BJ (cell line): ENCODE measurements at regions not wholly inside any gene's neighbourhood (a gene's known extent, or its start where the extent isn't known, plus 50 kb on each side); places are given as distances from the start of the nearest gene placed in this dataset.
"Not testable (repeated sequence)": the region's sequence is repeated elsewhere in the genome, so short reads cannot be mapped to it uniquely, and the experiment has no call there.

ENCODE experiments used
- CTCF ChIA-PET: fragments of 350-600 bp; formaldehyde crosslinking; extraction: SDS; loops from one replicate; lab custom pipeline; 2021; ENCODE audit warnings: antibody characterized with exemption, inconsistent platforms; lab: Yijun Ruan, JAX
- POLR2A ChIA-PET: fragments of 300-600 bp; sonication (Branson Sonifier 250); formaldehyde crosslinking; extraction: SDS; loops from one replicate; lab custom pipeline; 2021; ENCODE audit warnings: antibody characterized with exemption; lab: Charles Lee
- DNase-seq: peaks from one replicate; pipeline ENCODE4 v3.0.0-alpha.2; 2011; ENCODE audit warnings: low read depth
- H3K27me3 ChIP-seq: 2 replicates; pipeline ENCODE4 v1.6.0; 2011; ENCODE audit warnings: low read length; ENCODE audit not compliant: control insufficient read depth, insufficient read depth
- H3K36me3 ChIP-seq: 2 replicates; pipeline ENCODE4 v1.5.1; 2011; ENCODE audit warnings: low read length; ENCODE audit not compliant: control insufficient read depth, insufficient read depth
- H3K4me3 ChIP-seq: 2 replicates; pipeline ENCODE4 v1.5.1; 2011; ENCODE audit warnings: low read depth, mild to moderate bottlenecking, control low read depth, low read length
- TF ChIP-seq, protein P1 (sequence below): IDR thresholded peaks from 2 replicates; pipeline ENCODE4 v1.5.1; 2011; ENCODE audit warnings: low read depth, mild to moderate bottlenecking, control low read depth, inconsistent platforms, low read length, moderate library complexity; ENCODE audit not compliant: insufficient read depth

GRCh38 chr10:21114683-21115082, 217.6 kb upstream of the NEBL start:
- DNase-seq = no peak
- CTCF ChIA-PET = no interaction called here
- TF ChIP-seq, protein P1, sequence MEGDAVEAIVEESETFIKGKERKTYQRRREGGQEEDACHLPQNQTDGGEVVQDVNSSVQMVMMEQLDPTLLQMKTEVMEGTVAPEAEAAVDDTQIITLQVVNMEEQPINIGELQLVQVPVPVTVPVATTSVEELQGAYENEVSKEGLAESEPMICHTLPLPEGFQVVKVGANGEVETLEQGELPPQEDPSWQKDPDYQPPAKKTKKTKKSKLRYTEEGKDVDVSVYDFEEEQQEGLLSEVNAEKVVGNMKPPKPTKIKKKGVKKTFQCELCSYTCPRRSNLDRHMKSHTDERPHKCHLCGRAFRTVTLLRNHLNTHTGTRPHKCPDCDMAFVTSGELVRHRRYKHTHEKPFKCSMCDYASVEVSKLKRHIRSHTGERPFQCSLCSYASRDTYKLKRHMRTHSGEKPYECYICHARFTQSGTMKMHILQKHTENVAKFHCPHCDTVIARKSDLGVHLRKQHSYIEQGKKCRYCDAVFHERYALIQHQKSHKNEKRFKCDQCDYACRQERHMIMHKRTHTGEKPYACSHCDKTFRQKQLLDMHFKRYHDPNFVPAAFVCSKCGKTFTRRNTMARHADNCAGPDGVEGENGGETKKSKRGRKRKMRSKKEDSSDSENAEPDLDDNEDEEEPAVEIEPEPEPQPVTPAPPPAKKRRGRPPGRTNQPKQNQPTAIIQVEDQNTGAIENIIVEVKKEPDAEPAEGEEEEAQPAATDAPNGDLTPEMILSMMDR = no peak
- Histone ChIP-seq H3K36me3 (no peaks in the 10 kb centered on the region), H3K4me3 (no peak overlapping the region), H3K27me3 (no peaks in the 10 kb centered on the region)
- POLR2A ChIA-PET = no interaction called here

DNA sequence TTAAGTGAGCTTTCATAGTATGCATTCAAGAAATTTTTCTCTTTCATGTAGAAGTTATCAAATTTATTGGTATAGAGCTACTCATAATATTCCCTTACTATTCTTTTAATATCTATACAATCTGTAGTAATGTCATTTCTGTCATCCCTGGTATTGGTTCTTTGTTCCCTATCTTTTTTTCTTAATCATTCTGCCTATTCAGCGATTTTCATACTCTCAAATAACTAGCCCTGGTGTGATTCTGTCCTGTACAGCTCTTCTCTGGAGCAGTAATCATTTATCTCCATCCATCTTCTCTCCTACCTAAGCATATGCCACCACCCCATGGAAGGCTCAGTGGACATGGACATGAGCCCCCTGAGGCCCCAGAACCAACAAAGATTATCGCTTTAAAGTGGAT, 213.2 kb upstream of the NEBL start:
- no peak for DNase-seq
- CTCF ChIA-PET = no interaction called here
- Histone ChIP-seq H3K36me3 (no peaks in the 10 kb centered on the region), H3K27me3 (no peaks in the 10 kb centered on the region), H3K4me3 (no peak overlapping the region)
- TF ChIP-seq, protein P1 = no peak
- POLR2A ChIA-PET = no interaction called here

- CTCF ChIA-PET = not testable (repeated sequence)
Measured at GRCh38 chr10:21106931-21107330, 209.8 kb upstream of the NEBL start.

DNA sequence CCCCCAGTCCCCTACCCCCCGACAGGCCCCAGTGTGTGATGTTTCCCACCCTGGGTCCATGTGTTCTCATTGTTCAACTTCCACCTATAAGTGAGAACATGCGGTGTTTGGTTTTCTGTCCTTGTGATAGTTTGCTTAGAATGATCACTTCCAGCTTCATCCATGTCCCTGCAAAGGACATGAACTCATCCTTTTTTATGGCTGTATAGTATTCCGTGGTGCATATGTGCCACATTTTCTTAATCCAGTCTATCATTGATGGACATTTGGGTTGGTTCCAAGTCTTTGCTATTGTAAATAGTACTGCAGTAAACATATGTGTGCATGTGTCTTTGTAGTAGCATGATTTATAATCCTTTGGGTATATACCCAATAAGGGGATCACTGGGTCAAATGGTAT, 208.2 kb upstream of the NEBL start:
- CTCF ChIA-PET, H3K27me3 ChIP-seq, POLR2A ChIA-PET, H3K4me3 ChIP-seq, H3K36me3 ChIP-seq, DNase-seq: not testable (repeated sequence)

More at GRCh38 chr10:21106931-21107330, 209.8 kb upstream of the NEBL start:
- H3K36me3 ChIP-seq, H3K4me3 ChIP-seq, DNase-seq, POLR2A ChIA-PET, H3K27me3 ChIP-seq: not testable (repeated sequence)

GRCh38 chr10:21100871-21101514, 203.9 kb upstream of the NEBL start:
- TF ChIP-seq, protein P1 = no peak
- H3K4me3 ChIP-seq = no peak overlapping the region
- H3K36me3 ChIP-seq = no peaks in the 10 kb centered on the region
- H3K27me3 ChIP-seq = no peaks in the 10 kb centered on the region
- ChIA-PET CTCF (no interaction called here), POLR2A (no interaction called here)
- no peak for DNase-seq

- CTCF ChIA-PET = no interaction called here
Measured at GRCh38 chr10:21100190-21100589, 203.1 kb upstream of the NEBL start.

More at GRCh38 chr10:21100190-21100589, 203.1 kb upstream of the NEBL start:
- POLR2A ChIA-PET = no interaction called here
- TF ChIP-seq, protein P1 = no peak
- no peak for DNase-seq
- Histone ChIP-seq H3K27me3 (no peaks in the 10 kb centered on the region), H3K36me3 (no peaks in the 10 kb centered on the region), H3K4me3 (no peak overlapping the region)
